K562 (cell line): ENCODE measurements at regions not wholly inside any gene's neighbourhood (a gene's known extent, or its start where the extent isn't known, plus 50 kb on each side); places are given as distances from the start of the nearest gene placed in this dataset.
A peak's percentile ranks its signal among the peaks of the same experiment; 100 is the strongest.

Source experiments
- ATAC-seq: fragments of 200-7000 bp; cut with Tn5 transposase; 3 replicates; pipeline ENCODE4 v1.9.1; 2020; ENCODE audit warnings: moderate library complexity
- BruUV-seq: library from RNA; stranded (reverse); fragments of 400-500 nt; replicated peaks from 2 replicates; lab custom pipeline; 2021; lab: Mats Ljungman, UMichigan
- CTCF ChIA-PET: fragments of 300-600 bp; formaldehyde crosslinking; extraction: SDS; loops from one replicate; lab custom pipeline; 2021; ENCODE audit warnings: low intra/inter-chr PET ratio; lab: Yijun Ruan, JAX
- POLR2A ChIA-PET: fragments of 300-600, 350-650 bp; sonication (Branson Sonifier 250); formaldehyde crosslinking; extraction: SDS; loops from one replicate; lab custom pipeline; 2021; ENCODE audit warnings: antibody characterized with exemption, inconsistent platforms; lab: Yijun Ruan, JAX
- DNase-seq, 4 experiments: peaks; one replicate each; pipeline versions ENCODE4 v3.0.0 to v3.0.0-alpha.2; 2011 to 2018; ENCODE audit warnings: low spot score in 3 of 4, mixed read lengths in 3 of 4; ENCODE audit errors: extremely low read depth in 1 of 4
- FAIRE-seq: peaks from 2 replicates; lab custom pipeline; 2011; peaks lifted over from hg19 to GRCh38; lab: Jason Lieb, UNC
- H2AFZ ChIP-seq: 2 replicates; pipeline ENCODE4 v1.6.0; 2011; ENCODE audit warnings: low read depth, low read length, control low read depth, inconsistent platforms
- H3K27ac ChIP-seq: fragments of 200-600 bp; 3 replicates; pipeline ENCODE4 v1.8.0; 2011; ENCODE audit warnings: low read depth, mild to moderate bottlenecking, control low read depth, inconsistent platforms, low read length, moderate library complexity, mixed read lengths; ENCODE audit errors: extremely low read depth
- H3K27me3 ChIP-seq, 2 experiments: fragments of 300-600 bp in 1 of 2; 2 replicates in 1 of 2; 3 replicates in 1 of 2; pipeline versions ENCODE4 v1.6.0 to v1.8.0; 2011; ENCODE audit warnings: inconsistent platforms in 2 of 2, low read length in 2 of 2, mild to moderate bottlenecking in 1 of 2, mixed read lengths in 1 of 2, moderate library complexity in 1 of 2; ENCODE audit not compliant: control insufficient read depth in 2 of 2, insufficient read depth in 2 of 2
- H3K36me3 ChIP-seq: fragments of 300-600 bp; 3 replicates; pipeline ENCODE4 v1.8.0; 2011; ENCODE audit warnings: mild to moderate bottlenecking, low read length, inconsistent platforms; ENCODE audit not compliant: control insufficient read depth, insufficient read depth
- H3K4me1 ChIP-seq, 2 experiments: fragments of 200-600 bp in 1 of 2; replicated peaks in 1 of 2; 2 replicates in 1 of 2; 3 replicates in 1 of 2; pipeline versions ENCODE4 v1.5.1 to v1.8.0; 2011; ENCODE audit warnings: inconsistent platforms in 2 of 2, low read length in 2 of 2, mild to moderate bottlenecking in 1 of 2, mixed read lengths in 1 of 2, moderate library complexity in 1 of 2; ENCODE audit not compliant: control insufficient read depth in 2 of 2, insufficient read depth in 2 of 2
- H3K4me2 ChIP-seq: 2 replicates; pipeline ENCODE4 v1.6.1; 2011; ENCODE audit warnings: low read length, control low read depth, inconsistent platforms, mixed read lengths; ENCODE audit not compliant: insufficient read depth
- H3K4me3 ChIP-seq: fragments of 200-600 bp; sonication (generic), shearing (Covaris generic); 2 replicates; pipeline ENCODE4 v1.5.1; 2016; ENCODE audit warnings: control low read depth, inconsistent platforms
- H3K79me2 ChIP-seq: fragments of 200-600 bp; 3 replicates; pipeline ENCODE4 v1.8.0; 2011; ENCODE audit warnings: low read length, inconsistent platforms; ENCODE audit not compliant: control insufficient read depth, insufficient read depth
- H3K9ac ChIP-seq, 2 experiments: 2 replicates each; pipeline versions ENCODE4 v1.6.0 to v1.6.1; 2011; ENCODE audit warnings: low read depth in 2 of 2, low read length in 2 of 2, control low read depth in 1 of 2, inconsistent platforms in 1 of 2, mild to moderate bottlenecking in 1 of 2, mixed read lengths in 1 of 2; ENCODE audit not compliant: insufficient read depth in 1 of 2
- H3K9me1 ChIP-seq: one replicate; pipeline ENCODE4 v1.6.0; 2011; ENCODE audit warnings: inconsistent platforms, mild to moderate bottlenecking, low read length, moderate library complexity; ENCODE audit not compliant: control insufficient read depth, insufficient read depth
- H3K9me3 ChIP-seq: replicated peaks from 2 replicates; pipeline ENCODE4 v1.5.1; 2011; ENCODE audit warnings: low read depth, low read length, inconsistent platforms; ENCODE audit not compliant: control insufficient read depth, insufficient read depth
- H4K20me1 ChIP-seq: replicated peaks from 2 replicates; pipeline ENCODE4 v1.6.1; 2011; ENCODE audit warnings: low read length, inconsistent platforms, mixed read lengths; ENCODE audit not compliant: control insufficient read depth, insufficient read depth
- HMBOX1 ChIP-seq: sonication (generic); IDR thresholded peaks from 2 replicates; pipeline ENCODE4 v1.6.1; 2016
- MGA ChIP-seq: fragments of 450-650 bp; IDR thresholded peaks from 2 replicates; pipeline ENCODE4 v1.6.1; 2016; ENCODE audit warnings: mild to moderate bottlenecking, moderate library complexity
- WGBS: fragments of 100-300 bp; shearing (Covaris generic); methylation state at CpG from one replicate; pipeline ENCODE4 v1.1.6; 2016; ENCODE audit warnings: low coverage, mixed read lengths; ENCODE audit not compliant: insufficient coverage; ENCODE audit errors: missing lambda C conversion rate; 5-methylcytosine and 5-hydroxymethylcytosine counted together
- in situ Hi-C: fragments of 300-500 bp; cut with MboI; formaldehyde crosslinking; loops from 4 replicates; pipeline ENCODE4 v1.15.0; 2018; ENCODE audit warnings: inconsistent platforms, mixed read lengths
- intact Hi-C: fragments of 100-400 bp; cut with micrococcal nuclease; formaldehyde crosslinking; loops from 2 replicates; pipeline ENCODE4 v1.14.2; 2022
- TF ChIP-seq, protein P1 (sequence below), 2 experiments: IDR thresholded peaks in 1 of 2; conservative IDR thresholded peaks in 1 of 2; 2 replicates each; pipeline ENCODE4 v1.6.1; 2016; ENCODE audit warnings: low read depth in 2 of 2, mild to moderate bottlenecking in 1 of 2, missing compliant biosample characterization in 1 of 2, missing genetic modification characterization in 1 of 2, moderate library complexity in 1 of 2

- no peaks in the 10 kb centered on the region; a peak in 1 of 5 replicates for H3K27me3 ChIP-seq
- in situ Hi-C loops = loop anchor here (5.0 kb wide), 1 partner anchor 56 kb away; no protein-coding TSS in a partner anchor
- no peak overlapping the region for H3K4me3 ChIP-seq
- H3K79me2 ChIP-seq = no peaks in the 10 kb centered on the region
- H3K9me1 ChIP-seq = no peaks in the 10 kb centered on the region
- H3K36me3 ChIP-seq = no peaks in the 10 kb centered on the region
- H3K27ac ChIP-seq = no peak overlapping the region
- ATAC-seq = no peak
- no peak overlapping the region for H3K9ac ChIP-seq
- 0 out of 2 replicates have a peak, but pooled peaks have one; percentile 39 for TF ChIP-seq HMBOX1
- TF ChIP-seq MGA = no peak
- TF ChIP-seq, protein P1, sequence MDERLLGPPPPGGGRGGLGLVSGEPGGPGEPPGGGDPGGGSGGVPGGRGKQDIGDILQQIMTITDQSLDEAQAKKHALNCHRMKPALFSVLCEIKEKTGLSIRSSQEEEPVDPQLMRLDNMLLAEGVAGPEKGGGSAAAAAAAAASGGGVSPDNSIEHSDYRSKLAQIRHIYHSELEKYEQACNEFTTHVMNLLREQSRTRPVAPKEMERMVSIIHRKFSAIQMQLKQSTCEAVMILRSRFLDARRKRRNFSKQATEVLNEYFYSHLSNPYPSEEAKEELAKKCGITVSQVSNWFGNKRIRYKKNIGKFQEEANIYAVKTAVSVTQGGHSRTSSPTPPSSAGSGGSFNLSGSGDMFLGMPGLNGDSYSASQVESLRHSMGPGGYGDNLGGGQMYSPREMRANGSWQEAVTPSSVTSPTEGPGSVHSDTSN (CRISPR knock-in tag; IDR thresholded peaks at IDR 0.05; ENCODE audit: low read depth) = no peak
- TF ChIP-seq, protein P1 (tag; conservative IDR thresholded peaks at IDR 0.05; ENCODE audit: low read depth) = 0 out of 2 replicates have a peak, but pooled peaks have one; percentile 34
- TF ChIP-seq, all 486 proteins: peak for 2
- ChIA-PET CTCF (no interaction called here), POLR2A (no interaction called here)
- H4K20me1 ChIP-seq = 0 out of 2 replicates have a peak, but pooled peaks cover 3% of the 10 kb centered on the region
- H3K4me2 ChIP-seq = no peak overlapping the region
- WGBS = 4% methylated on average over 2 of the region's 2 CpGs
- no peaks in the 10 kb centered on the region for H3K9me3 ChIP-seq
- no peak overlapping the region for H2AFZ ChIP-seq
- BruUV-seq = no TSS peak
- DNase-seq = no peak
- peaks cover 17 to 30% of the 10 kb centered on the region in 2 experiments for H3K4me1 ChIP-seq
- intact Hi-C loops = loop anchor here (5.0 kb wide), 1 partner anchor 74 kb away; no protein-coding TSS in a partner anchor
- no peak for FAIRE-seq
Measured at GRCh38 chr9:124205686-124206352, 51.9 kb upstream of the NEK6 start.
